K562 (cell line): ENCODE measurements at regions not wholly inside any gene's neighbourhood (a gene's known extent, or its start where the extent isn't known, plus 50 kb on each side); places are given as distances from the start of the nearest gene placed in this dataset.

Experiments used
- ATAC-seq: fragments of 200-7000 bp; cut with Tn5 transposase; 3 replicates; pipeline ENCODE4 v1.9.1; 2020; ENCODE audit warnings: moderate library complexity
- BruUV-seq: library from RNA; stranded (reverse); fragments of 400-500 nt; replicated peaks from 2 replicates; lab custom pipeline; 2021; lab: Mats Ljungman, UMichigan
- CTCF ChIA-PET: fragments of 300-600 bp; formaldehyde crosslinking; extraction: SDS; loops from one replicate; lab custom pipeline; 2021; ENCODE audit warnings: low intra/inter-chr PET ratio; lab: Yijun Ruan, JAX
- POLR2A ChIA-PET: fragments of 300-600, 350-650 bp; sonication (Branson Sonifier 250); formaldehyde crosslinking; extraction: SDS; loops from one replicate; lab custom pipeline; 2021; ENCODE audit warnings: antibody characterized with exemption, inconsistent platforms; lab: Yijun Ruan, JAX
- DNase-seq, 4 experiments: peaks; one replicate each; pipeline versions ENCODE4 v3.0.0 to v3.0.0-alpha.2; 2011 to 2018; ENCODE audit warnings: low spot score in 3 of 4, mixed read lengths in 3 of 4; ENCODE audit errors: extremely low read depth in 1 of 4
- FAIRE-seq: peaks from 2 replicates; lab custom pipeline; 2011; peaks lifted over from hg19 to GRCh38; lab: Jason Lieb, UNC
- H2AFZ ChIP-seq: 2 replicates; pipeline ENCODE4 v1.6.0; 2011; ENCODE audit warnings: low read depth, low read length, control low read depth, inconsistent platforms
- H3K27ac ChIP-seq: fragments of 200-600 bp; 3 replicates; pipeline ENCODE4 v1.8.0; 2011; ENCODE audit warnings: low read depth, mild to moderate bottlenecking, control low read depth, inconsistent platforms, low read length, moderate library complexity, mixed read lengths; ENCODE audit errors: extremely low read depth
- H3K27me3 ChIP-seq, 2 experiments: fragments of 300-600 bp in 1 of 2; 2 replicates in 1 of 2; 3 replicates in 1 of 2; pipeline versions ENCODE4 v1.6.0 to v1.8.0; 2011; ENCODE audit warnings: inconsistent platforms in 2 of 2, low read length in 2 of 2, mild to moderate bottlenecking in 1 of 2, mixed read lengths in 1 of 2, moderate library complexity in 1 of 2; ENCODE audit not compliant: control insufficient read depth in 2 of 2, insufficient read depth in 2 of 2
- H3K36me3 ChIP-seq: fragments of 300-600 bp; 3 replicates; pipeline ENCODE4 v1.8.0; 2011; ENCODE audit warnings: mild to moderate bottlenecking, low read length, inconsistent platforms; ENCODE audit not compliant: control insufficient read depth, insufficient read depth
- H3K4me1 ChIP-seq, 2 experiments: fragments of 200-600 bp in 1 of 2; replicated peaks in 1 of 2; 2 replicates in 1 of 2; 3 replicates in 1 of 2; pipeline versions ENCODE4 v1.5.1 to v1.8.0; 2011; ENCODE audit warnings: inconsistent platforms in 2 of 2, low read length in 2 of 2, mild to moderate bottlenecking in 1 of 2, mixed read lengths in 1 of 2, moderate library complexity in 1 of 2; ENCODE audit not compliant: control insufficient read depth in 2 of 2, insufficient read depth in 2 of 2
- H3K4me2 ChIP-seq: 2 replicates; pipeline ENCODE4 v1.6.1; 2011; ENCODE audit warnings: low read length, control low read depth, inconsistent platforms, mixed read lengths; ENCODE audit not compliant: insufficient read depth
- H3K4me3 ChIP-seq: fragments of 200-600 bp; sonication (generic), shearing (Covaris generic); 2 replicates; pipeline ENCODE4 v1.5.1; 2016; ENCODE audit warnings: control low read depth, inconsistent platforms
- H3K79me2 ChIP-seq: fragments of 200-600 bp; 3 replicates; pipeline ENCODE4 v1.8.0; 2011; ENCODE audit warnings: low read length, inconsistent platforms; ENCODE audit not compliant: control insufficient read depth, insufficient read depth
- H3K9ac ChIP-seq, 2 experiments: 2 replicates each; pipeline versions ENCODE4 v1.6.0 to v1.6.1; 2011; ENCODE audit warnings: low read depth in 2 of 2, low read length in 2 of 2, control low read depth in 1 of 2, inconsistent platforms in 1 of 2, mild to moderate bottlenecking in 1 of 2, mixed read lengths in 1 of 2; ENCODE audit not compliant: insufficient read depth in 1 of 2
- H3K9me1 ChIP-seq: one replicate; pipeline ENCODE4 v1.6.0; 2011; ENCODE audit warnings: inconsistent platforms, mild to moderate bottlenecking, low read length, moderate library complexity; ENCODE audit not compliant: control insufficient read depth, insufficient read depth
- H3K9me3 ChIP-seq: replicated peaks from 2 replicates; pipeline ENCODE4 v1.5.1; 2011; ENCODE audit warnings: low read depth, low read length, inconsistent platforms; ENCODE audit not compliant: control insufficient read depth, insufficient read depth
- H4K20me1 ChIP-seq: replicated peaks from 2 replicates; pipeline ENCODE4 v1.6.1; 2011; ENCODE audit warnings: low read length, inconsistent platforms, mixed read lengths; ENCODE audit not compliant: control insufficient read depth, insufficient read depth
- ATF1 ChIP-seq, 2 experiments: fragments of 450-650 bp in 1 of 2; IDR thresholded peaks; 2 replicates each; pipeline ENCODE4 v1.6.1; 2016; ENCODE audit warnings: missing compliant biosample characterization in 1 of 2, missing genetic modification characterization in 1 of 2
- EWSR1 ChIP-seq: fragments of 450-650 bp; IDR thresholded peaks from 2 replicates; pipeline ENCODE4 v1.6.1; 2018; ENCODE audit warnings: borderline replicate concordance, mild to moderate bottlenecking, low read depth, moderate library complexity; ENCODE audit not compliant: partially characterized antibody
- TRIM28 ChIP-seq: fragments of 450-650 bp; IDR thresholded peaks from 2 replicates; pipeline ENCODE4 v1.6.1; 2017
- ZFPM2 ChIP-seq: fragments of 250-450 bp; sonication (Bioruptor Pico); IDR thresholded peaks from 2 replicates; pipeline ENCODE4 v1.5.1; 2022; ENCODE audit warnings: mild to moderate bottlenecking
- ZNF124 ChIP-seq: sonication (generic); formaldehyde crosslinking; IDR thresholded peaks from 2 replicates; pipeline ENCODE4 v1.8.1; 2022; ENCODE audit warnings: missing genetic modification reagents
- WGBS: fragments of 100-300 bp; shearing (Covaris generic); methylation state at CpG from one replicate; pipeline ENCODE4 v1.1.6; 2016; ENCODE audit warnings: low coverage, mixed read lengths; ENCODE audit not compliant: insufficient coverage; ENCODE audit errors: missing lambda C conversion rate; 5-methylcytosine and 5-hydroxymethylcytosine counted together
- in situ Hi-C: fragments of 300-500 bp; cut with MboI; formaldehyde crosslinking; loops from 4 replicates; pipeline ENCODE4 v1.15.0; 2018; ENCODE audit warnings: inconsistent platforms, mixed read lengths
- intact Hi-C: fragments of 100-400 bp; cut with micrococcal nuclease; formaldehyde crosslinking; loops from 2 replicates; pipeline ENCODE4 v1.14.2; 2022
- TF ChIP-seq, protein P1 (sequence below), 2 experiments: fragments of 450-650 bp; IDR thresholded peaks; 2 replicates each; pipeline ENCODE4 v1.6.1; 2018; ENCODE audit warnings: mild to moderate bottlenecking in 2 of 2, low read depth in 1 of 2; ENCODE audit not compliant: partially characterized antibody in 2 of 2
- TF ChIP-seq, protein P2 (sequence below), 2 experiments: fragments of 200-800 bp in 1 of 2; sonication (Bioruptor generic) in 1 of 2; sonication (generic) in 1 of 2; formaldehyde crosslinking in 1 of 2; IDR thresholded peaks in 1 of 2; conservative IDR thresholded peaks in 1 of 2; 2 replicates each; pipeline versions ENCODE4 v1.5.0 to v1.6.1; 2016 to 2020; ENCODE audit warnings: missing compliant biosample characterization in 1 of 2, missing genetic modification characterization in 1 of 2, missing genetic modification reagents in 1 of 2

DNA sequence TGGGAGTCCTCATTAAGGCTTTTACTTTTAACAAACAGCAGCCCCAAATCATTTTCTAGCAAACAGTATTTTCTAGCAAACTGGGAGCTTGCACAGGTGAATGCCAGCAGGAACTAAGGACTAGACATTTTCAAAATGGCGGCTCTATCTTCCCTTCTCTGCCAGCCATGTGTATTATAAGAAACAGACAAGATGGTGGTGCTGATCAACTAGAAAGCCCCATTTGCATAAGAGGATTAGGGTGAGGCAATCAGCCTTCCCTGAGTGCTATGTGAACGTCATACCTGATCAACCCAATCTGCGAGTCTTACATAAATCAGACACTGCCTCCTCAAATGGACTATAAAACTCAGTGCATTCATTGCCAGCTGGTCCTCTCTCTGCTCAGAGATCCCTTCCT is 479.6 kb downstream of the IPMK start:
- ATAC-seq (no peak), DNase-seq (no peak), FAIRE-seq (no peak)
- in situ Hi-C loops (no loop called here), intact Hi-C loops (no loop called here)
- Histone ChIP-seq H3K27ac (no peak overlapping the region), H2AFZ (no peak overlapping the region), H3K4me1 (no peaks in the 10 kb centered on the region), H3K36me3 (no peaks in the 10 kb centered on the region), H3K4me3 (no peak overlapping the region), H3K79me2 (no peaks in the 10 kb centered on the region), H3K9ac (no peak overlapping the region), H3K9me1 (no peaks in the 10 kb centered on the region), H3K27me3 (no peaks in the 10 kb centered on the region), H4K20me1 (no peaks in the 10 kb centered on the region), H3K9me3 (peaks cover 2% of the 10 kb centered on the region; the same call in 1 of the 2 replicates), H3K4me2 (no peak overlapping the region)
- ChIA-PET CTCF (no interaction called here), POLR2A (no interaction called here)
- no TSS peak for BruUV-seq
- TF ChIP-seq ATF1 (CRISPR knock-in tag; IDR thresholded peaks at IDR 0.05) (no peak), ATF1 (tag; IDR thresholded peaks at IDR 0.05) (no peak), EWSR1 (no peak), ZNF124 (CRISPR knock-in tag) (no peak), TRIM28 (no peak), ZFPM2 (no peak)
- TF ChIP-seq, protein P1, sequence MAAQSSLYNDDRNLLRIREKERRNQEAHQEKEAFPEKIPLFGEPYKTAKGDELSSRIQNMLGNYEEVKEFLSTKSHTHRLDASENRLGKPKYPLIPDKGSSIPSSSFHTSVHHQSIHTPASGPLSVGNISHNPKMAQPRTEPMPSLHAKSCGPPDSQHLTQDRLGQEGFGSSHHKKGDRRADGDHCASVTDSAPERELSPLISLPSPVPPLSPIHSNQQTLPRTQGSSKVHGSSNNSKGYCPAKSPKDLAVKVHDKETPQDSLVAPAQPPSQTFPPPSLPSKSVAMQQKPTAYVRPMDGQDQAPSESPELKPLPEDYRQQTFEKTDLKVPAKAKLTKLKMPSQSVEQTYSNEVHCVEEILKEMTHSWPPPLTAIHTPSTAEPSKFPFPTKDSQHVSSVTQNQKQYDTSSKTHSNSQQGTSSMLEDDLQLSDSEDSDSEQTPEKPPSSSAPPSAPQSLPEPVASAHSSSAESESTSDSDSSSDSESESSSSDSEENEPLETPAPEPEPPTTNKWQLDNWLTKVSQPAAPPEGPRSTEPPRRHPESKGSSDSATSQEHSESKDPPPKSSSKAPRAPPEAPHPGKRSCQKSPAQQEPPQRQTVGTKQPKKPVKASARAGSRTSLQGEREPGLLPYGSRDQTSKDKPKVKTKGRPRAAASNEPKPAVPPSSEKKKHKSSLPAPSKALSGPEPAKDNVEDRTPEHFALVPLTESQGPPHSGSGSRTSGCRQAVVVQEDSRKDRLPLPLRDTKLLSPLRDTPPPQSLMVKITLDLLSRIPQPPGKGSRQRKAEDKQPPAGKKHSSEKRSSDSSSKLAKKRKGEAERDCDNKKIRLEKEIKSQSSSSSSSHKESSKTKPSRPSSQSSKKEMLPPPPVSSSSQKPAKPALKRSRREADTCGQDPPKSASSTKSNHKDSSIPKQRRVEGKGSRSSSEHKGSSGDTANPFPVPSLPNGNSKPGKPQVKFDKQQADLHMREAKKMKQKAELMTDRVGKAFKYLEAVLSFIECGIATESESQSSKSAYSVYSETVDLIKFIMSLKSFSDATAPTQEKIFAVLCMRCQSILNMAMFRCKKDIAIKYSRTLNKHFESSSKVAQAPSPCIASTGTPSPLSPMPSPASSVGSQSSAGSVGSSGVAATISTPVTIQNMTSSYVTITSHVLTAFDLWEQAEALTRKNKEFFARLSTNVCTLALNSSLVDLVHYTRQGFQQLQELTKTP (IDR thresholded peaks at IDR 0.05; ENCODE audit: low read depth in 1 of 2, partially characterized antibody in 2 of 2), result no peak
- TF ChIP-seq, protein P2, sequence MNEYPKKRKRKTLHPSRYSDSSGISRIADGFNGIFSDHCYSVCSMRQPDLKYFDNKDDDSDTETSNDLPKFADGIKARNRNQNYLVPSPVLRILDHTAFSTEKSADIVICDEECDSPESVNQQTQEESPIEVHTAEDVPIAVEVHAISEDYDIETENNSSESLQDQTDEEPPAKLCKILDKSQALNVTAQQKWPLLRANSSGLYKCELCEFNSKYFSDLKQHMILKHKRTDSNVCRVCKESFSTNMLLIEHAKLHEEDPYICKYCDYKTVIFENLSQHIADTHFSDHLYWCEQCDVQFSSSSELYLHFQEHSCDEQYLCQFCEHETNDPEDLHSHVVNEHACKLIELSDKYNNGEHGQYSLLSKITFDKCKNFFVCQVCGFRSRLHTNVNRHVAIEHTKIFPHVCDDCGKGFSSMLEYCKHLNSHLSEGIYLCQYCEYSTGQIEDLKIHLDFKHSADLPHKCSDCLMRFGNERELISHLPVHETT (CRISPR knock-in tag; conservative IDR thresholded peaks at IDR 0.05 in 1 of 2, IDR thresholded peaks at IDR 0.05 in 1 of 2), result no peak
- 0% methylated on average over 3 of the region's 3 CpGs for WGBS
